T-helper 1 cell treated with Interleukin-12 subunit alpha and Interleukin-12 subunit beta and Interleukin-4 antibody, amounts not matched to agents 30 μg/mL and 1 μg/mL, for 36 hours (primary cell): ENCODE measurements at regions not wholly inside any gene's neighbourhood (a gene's known extent, or its start where the extent isn't known, plus 50 kb on each side); places are given as distances from the start of the nearest gene placed in this dataset.

ENCODE experiments used
- H3K27ac Mint-ChIP-seq: one replicate; pipeline ENCODE4 v1.8.0; 2021; ENCODE audit warnings: mild to moderate bottlenecking, mixed read lengths
- H3K27me3 Mint-ChIP-seq: one replicate; pipeline ENCODE4 v1.8.0; 2021; ENCODE audit warnings: low read depth, mixed read lengths
- H3K36me3 Mint-ChIP-seq: one replicate; pipeline ENCODE4 v1.8.0; 2021; ENCODE audit warnings: low read depth, mixed read lengths
- H3K4me1 Mint-ChIP-seq: one replicate; pipeline ENCODE4 v1.8.0; 2021; ENCODE audit warnings: low read depth, mixed read lengths
- H3K4me3 Mint-ChIP-seq: one replicate; pipeline ENCODE4 v1.8.0; 2021; ENCODE audit warnings: mild to moderate bottlenecking, moderate library complexity, mixed read lengths
- H3K9me3 Mint-ChIP-seq: one replicate; pipeline ENCODE4 v1.8.0; 2021; ENCODE audit warnings: mixed read lengths

- H3K4me3 Mint-ChIP-seq = no peak overlapping the region
- H3K27ac Mint-ChIP-seq = no peak overlapping the region
- no peaks in the 10 kb centered on the region for H3K4me1 Mint-ChIP-seq
- H3K27me3 Mint-ChIP-seq = no peaks in the 10 kb centered on the region
- H3K36me3 Mint-ChIP-seq = no peaks in the 10 kb centered on the region
- no peaks in the 10 kb centered on the region for H3K9me3 Mint-ChIP-seq
These were observed 132.9 kb upstream of the IGFBP7 start for GRCh38 chr4:57243076-57243475.

DNA sequence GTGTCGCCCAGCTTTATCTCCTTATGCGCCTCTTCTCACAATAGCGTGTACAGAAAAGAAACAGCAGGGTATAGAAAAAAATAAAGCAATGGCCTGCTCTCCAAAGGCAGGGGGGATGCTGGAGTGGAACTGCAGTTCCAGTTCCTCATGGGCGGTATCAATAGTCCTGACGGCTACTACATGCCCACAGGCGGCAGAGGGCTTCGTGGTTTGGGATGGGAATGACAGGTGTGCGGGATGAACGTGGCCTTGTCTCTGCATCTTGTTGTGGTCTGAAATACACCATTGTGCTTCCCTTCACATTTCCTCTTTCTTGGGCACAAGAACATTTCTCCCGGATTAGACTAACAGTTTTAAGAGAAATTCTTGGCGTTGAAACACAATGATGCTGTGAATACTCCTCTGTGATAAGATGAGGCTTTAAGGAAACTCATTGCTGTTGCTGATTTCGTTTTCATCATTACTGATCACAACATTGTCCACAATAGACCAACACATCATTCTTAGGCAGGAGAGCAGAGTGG is 124.1 kb upstream of the IGFBP7 start:
- Mint-ChIP-seq H3K27ac (no peak overlapping the region), H3K36me3 (no peaks in the 10 kb centered on the region), H3K9me3 (no peaks in the 10 kb centered on the region), H3K4me1 (no peaks in the 10 kb centered on the region), H3K27me3 (no peaks in the 10 kb centered on the region), H3K4me3 (no peak overlapping the region)

GRCh38 chr4:57233386-57233785 is 123.2 kb upstream of the IGFBP7 start:
- Mint-ChIP-seq H3K4me3 (no peak overlapping the region), H3K27me3 (no peaks in the 10 kb centered on the region), H3K27ac (no peak overlapping the region), H3K36me3 (no peaks in the 10 kb centered on the region), H3K4me1 (no peaks in the 10 kb centered on the region), H3K9me3 (no peaks in the 10 kb centered on the region)

DNA sequence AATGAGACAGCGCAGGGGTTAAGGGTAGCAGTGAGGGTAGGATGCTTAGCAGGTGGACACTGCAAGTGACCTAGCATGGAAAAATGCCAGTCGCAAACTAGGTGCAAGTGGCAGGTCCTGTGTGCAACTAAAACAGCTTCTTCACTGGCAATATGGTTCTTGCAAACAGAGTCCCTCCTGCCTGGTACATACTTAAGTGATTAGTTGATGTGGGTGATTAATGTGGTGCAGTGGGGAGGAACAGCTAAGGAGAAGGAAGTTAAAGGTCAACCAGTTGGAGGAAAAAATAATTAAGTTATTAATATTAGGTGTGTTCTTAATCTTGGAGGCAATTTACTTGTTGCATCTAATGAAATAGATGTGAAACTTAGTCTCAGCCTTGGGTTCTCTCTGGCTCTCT is 121.6 kb upstream of the IGFBP7 start:
- no peak overlapping the region for H3K4me3 Mint-ChIP-seq
- H3K27ac Mint-ChIP-seq = no peak overlapping the region
- no peaks in the 10 kb centered on the region for H3K4me1 Mint-ChIP-seq
- no peaks in the 10 kb centered on the region for H3K36me3 Mint-ChIP-seq
- H3K27me3 Mint-ChIP-seq = no peaks in the 10 kb centered on the region
- H3K9me3 Mint-ChIP-seq = no peaks in the 10 kb centered on the region

- no peak overlapping the region for H3K4me3 Mint-ChIP-seq
- H3K36me3 Mint-ChIP-seq = no peaks in the 10 kb centered on the region
- no peaks in the 10 kb centered on the region for H3K27me3 Mint-ChIP-seq
These were observed 110.5 kb upstream of the IGFBP7 start for GRCh38 chr4:57220734-57221133.

DNA sequence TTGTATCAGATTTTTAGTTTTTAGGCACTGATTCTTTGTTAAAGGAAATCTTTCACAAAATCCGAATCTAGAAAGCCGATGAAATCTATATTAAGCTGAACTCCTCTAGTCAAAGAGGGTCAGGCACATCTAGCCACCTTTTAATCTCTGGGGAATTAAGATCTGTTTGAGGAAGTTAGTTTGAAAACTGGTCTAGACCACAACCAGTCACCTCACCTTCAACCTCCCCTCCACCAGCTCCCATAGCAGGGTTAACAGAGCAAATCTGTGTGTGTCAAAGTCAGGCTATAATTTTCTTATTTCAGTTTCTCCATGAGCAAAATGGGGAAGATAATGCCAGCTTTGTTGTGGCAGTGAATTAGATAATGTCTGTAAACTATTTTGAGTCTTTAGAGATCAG is 110.0 kb upstream of the IGFBP7 start:
- Mint-ChIP-seq H3K27ac (no peak overlapping the region), H3K27me3 (no peaks in the 10 kb centered on the region), H3K36me3 (no peaks in the 10 kb centered on the region), H3K4me1 (no peaks in the 10 kb centered on the region), H3K9me3 (no peaks in the 10 kb centered on the region), H3K4me3 (no peak overlapping the region)

More at GRCh38 chr4:57220734-57221133, 110.5 kb upstream of the IGFBP7 start:
- H3K27ac Mint-ChIP-seq = no peak overlapping the region
- no peaks in the 10 kb centered on the region for H3K4me1 Mint-ChIP-seq
- H3K9me3 Mint-ChIP-seq = no peaks in the 10 kb centered on the region

GRCh38 chr4:57219431-57219830 is 109.2 kb upstream of the IGFBP7 start:
- no peak overlapping the region for H3K4me3 Mint-ChIP-seq
- H3K27ac Mint-ChIP-seq = no peak overlapping the region
- no peaks in the 10 kb centered on the region for H3K9me3 Mint-ChIP-seq
- H3K27me3 Mint-ChIP-seq = no peaks in the 10 kb centered on the region
- H3K36me3 Mint-ChIP-seq = no peaks in the 10 kb centered on the region
- H3K4me1 Mint-ChIP-seq = no peaks in the 10 kb centered on the region

DNA sequence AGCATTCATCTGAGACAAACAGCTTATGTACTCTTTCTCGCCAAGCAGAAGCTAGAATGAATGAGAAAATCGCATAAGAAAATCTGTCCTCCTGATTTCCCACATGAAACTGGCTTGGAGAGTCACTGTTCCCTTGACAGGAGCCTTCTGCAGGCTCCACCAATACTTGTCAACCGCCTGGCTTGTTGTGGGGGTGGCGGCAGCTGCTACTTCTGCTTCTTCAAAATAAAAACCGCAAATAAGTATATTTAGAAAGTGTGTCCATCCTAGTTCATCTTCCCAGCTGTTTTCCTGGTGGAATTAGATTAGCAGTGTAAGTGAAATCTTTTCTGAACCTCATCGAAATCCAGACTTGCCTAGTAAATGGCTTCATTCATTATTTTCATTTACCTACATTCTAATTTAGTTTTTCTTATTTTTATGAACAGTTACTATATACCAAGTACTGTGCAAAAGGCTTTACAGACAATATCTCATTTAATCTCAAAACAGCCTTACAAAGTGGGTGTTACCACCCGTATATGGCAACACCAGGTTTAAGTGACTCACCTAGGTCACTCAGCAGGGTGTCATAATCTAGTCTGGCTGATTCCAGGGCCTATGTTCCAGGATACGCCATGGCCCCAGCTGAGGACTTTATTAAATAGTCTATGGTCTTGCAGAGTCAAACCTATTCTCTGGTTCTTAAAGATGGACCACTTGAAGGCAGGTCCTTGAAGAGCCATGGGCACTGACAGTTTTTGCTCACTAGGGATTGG is 104.6 kb upstream of the IGFBP7 start:
- no peaks in the 10 kb centered on the region for H3K9me3 Mint-ChIP-seq
- no peaks in the 10 kb centered on the region for H3K36me3 Mint-ChIP-seq
- H3K4me3 Mint-ChIP-seq = no peak overlapping the region
- H3K27ac Mint-ChIP-seq = no peak overlapping the region
- no peaks in the 10 kb centered on the region for H3K27me3 Mint-ChIP-seq
- H3K4me1 Mint-ChIP-seq = no peaks in the 10 kb centered on the region

DNA sequence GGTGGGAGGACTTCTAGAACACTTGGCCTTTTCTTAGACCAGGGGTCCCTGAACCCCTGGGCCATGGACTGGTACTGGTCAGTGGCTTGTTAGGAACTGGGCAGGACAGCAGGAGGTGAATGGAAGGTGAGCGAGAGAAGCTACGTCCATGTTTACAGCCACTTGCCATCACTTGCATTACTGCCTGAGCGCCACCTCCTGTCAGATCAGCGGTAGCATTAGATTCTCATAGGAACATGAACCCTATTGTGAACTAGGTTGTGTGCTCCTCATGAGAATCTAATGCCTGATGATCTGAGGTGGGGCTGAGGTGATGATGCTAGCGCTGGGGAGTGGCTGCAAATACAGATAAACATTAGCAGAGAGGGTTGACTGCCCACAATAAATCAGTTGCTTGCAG is 100.9 kb upstream of the IGFBP7 start:
- Mint-ChIP-seq H3K9me3 (no peaks in the 10 kb centered on the region), H3K36me3 (no peaks in the 10 kb centered on the region)

DNA sequence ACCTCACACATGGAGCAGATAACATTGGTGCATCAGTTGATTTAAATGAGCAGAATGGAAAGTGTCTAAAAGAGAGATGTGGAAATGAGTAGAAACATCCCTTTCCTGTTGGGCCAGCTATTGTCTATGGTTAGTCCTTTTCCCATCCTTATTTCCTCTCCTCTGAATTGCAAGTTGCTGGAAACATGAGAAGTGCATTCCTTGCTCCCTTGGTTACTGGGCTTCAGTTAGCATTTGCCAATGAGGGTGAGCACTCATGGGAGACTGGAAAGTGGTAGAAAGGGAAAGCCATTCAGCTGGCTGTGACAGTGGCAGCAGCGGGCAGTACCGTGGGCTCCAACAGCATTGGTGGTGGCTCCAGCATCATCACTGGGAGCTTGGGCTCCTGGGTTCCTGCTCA is 96.0 kb upstream of the IGFBP7 start:
- no peaks in the 10 kb centered on the region for H3K27me3 Mint-ChIP-seq

More for the DNA sequence above, 100.9 kb upstream of the IGFBP7 start:
- Mint-ChIP-seq H3K4me1 (no peaks in the 10 kb centered on the region), H3K27ac (no peak overlapping the region), H3K4me3 (no peak overlapping the region), H3K27me3 (no peaks in the 10 kb centered on the region)

DNA sequence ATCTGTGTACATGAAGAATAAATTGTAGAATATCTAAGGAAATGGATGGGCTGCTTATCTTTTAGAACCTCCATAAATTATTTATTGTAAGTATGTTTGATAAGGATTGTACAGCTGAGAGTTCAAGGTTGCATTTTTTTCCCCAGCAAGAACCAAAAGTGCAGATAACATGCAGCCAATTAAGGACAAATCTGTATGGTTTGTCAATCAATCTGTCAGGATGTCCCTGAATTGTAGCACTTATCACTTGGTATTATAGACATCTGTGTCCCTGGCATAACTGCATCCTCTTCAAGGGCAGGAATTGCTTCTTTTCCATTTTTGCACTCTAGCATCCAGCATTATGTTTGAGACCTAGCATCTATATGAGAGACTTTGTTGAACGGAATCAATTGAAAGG is 95.4 kb upstream of the IGFBP7 start:
- Mint-ChIP-seq H3K27me3 (no peaks in the 10 kb centered on the region), H3K4me3 (no peak overlapping the region), H3K36me3 (no peaks in the 10 kb centered on the region), H3K9me3 (no peaks in the 10 kb centered on the region), H3K4me1 (no peaks in the 10 kb centered on the region), H3K27ac (no peak overlapping the region)

More for the DNA sequence above, 96.0 kb upstream of the IGFBP7 start:
- no peaks in the 10 kb centered on the region for H3K4me1 Mint-ChIP-seq
- H3K27ac Mint-ChIP-seq = no peak overlapping the region
- H3K4me3 Mint-ChIP-seq = no peak overlapping the region
- H3K9me3 Mint-ChIP-seq = no peaks in the 10 kb centered on the region
- H3K36me3 Mint-ChIP-seq = no peaks in the 10 kb centered on the region

DNA sequence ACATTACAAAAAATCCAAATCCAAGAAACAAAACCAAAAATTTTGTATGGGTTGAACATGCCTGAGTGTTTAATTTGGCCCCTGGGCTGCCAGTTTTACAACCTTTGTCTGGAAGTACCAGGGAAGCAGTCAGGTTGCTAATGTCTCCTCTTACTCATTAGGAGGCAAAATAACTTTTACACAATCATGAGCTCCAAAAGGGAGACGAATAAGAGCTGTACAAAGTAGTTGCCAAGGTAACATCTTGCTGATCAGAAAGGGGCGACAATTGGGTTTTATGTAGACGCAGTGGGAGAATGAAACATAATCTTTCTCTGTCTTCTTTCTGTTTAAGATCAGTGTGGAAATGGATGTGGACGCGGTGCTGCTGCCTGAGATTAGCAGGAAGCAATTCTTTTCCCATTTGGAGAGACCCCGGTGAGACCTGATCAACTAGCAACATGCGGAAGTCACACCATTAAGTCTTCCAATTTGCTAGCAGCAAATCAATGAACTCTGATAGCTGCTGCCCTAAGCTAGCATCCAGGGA is 90.7 kb upstream of the IGFBP7 start:
- Mint-ChIP-seq H3K27me3 (peaks cover 4% of the 10 kb centered on the region), H3K36me3 (no peaks in the 10 kb centered on the region), H3K9me3 (no peaks in the 10 kb centered on the region), H3K27ac (no peak overlapping the region), H3K4me3 (no peak overlapping the region), H3K4me1 (no peaks in the 10 kb centered on the region)

- no peak overlapping the region for H3K4me3 Mint-ChIP-seq
- H3K27me3 Mint-ChIP-seq = peaks cover 5% of the 10 kb centered on the region
- no peak overlapping the region for H3K27ac Mint-ChIP-seq
- no peaks in the 10 kb centered on the region for H3K36me3 Mint-ChIP-seq
- no peaks in the 10 kb centered on the region for H3K4me1 Mint-ChIP-seq
- H3K9me3 Mint-ChIP-seq = no peaks in the 10 kb centered on the region
These were observed 89.1 kb upstream of the IGFBP7 start for GRCh38 chr4:57199267-57199666.

DNA sequence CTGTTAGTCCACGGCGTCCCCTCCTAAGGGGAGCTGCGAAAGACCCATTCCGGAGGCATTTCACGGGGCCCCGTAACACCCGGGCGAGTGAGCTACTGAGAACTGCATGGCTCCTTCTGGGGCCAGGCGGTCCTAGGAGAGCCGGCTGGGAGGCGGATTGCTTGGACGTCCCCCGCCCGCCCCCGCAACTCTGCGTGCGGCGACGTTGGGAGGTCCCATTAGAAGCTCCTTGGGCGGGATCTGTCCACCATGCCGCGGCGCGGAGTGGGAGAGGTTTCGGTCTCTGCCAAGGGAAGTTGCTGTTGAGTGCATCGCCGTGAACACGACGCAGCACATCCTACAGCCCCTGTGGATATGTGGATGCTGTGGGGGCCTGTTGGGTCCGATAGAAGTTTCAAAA is 85.4 kb upstream of the IGFBP7 start:
- Mint-ChIP-seq H3K27me3 (peaks cover 18% of the 10 kb centered on the region), H3K27ac (no peak overlapping the region), H3K4me1 (no peaks in the 10 kb centered on the region), H3K9me3 (no peaks in the 10 kb centered on the region), H3K36me3 (no peaks in the 10 kb centered on the region), H3K4me3 (no peak overlapping the region)

DNA sequence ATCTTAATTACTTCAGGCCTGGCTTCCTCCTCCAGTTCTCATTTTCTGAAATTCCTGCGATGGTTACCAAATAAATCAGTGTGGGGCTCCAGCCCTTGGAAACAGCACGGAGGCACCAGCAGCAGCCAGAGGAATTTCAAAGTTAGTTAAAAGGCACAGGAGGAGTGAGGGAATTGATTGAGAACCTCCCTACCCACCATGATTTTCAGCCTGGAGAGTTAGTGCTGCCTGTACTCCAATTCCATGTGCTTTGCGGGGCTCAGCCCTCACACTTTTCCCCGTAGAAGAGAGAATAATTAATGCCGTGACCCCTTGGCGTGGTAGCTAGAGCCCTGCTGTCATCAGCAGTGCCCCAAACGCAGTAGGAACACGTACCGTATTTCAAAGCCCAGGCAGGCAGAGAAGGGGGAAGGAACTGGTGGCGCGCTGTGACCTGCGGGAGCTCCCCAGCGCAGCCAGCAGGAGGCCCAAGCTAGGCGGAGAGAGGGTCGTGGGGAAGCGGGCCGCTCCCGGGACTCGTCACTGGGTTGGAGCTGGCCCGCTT is 84.0 kb upstream of the IGFBP7 start:
- H3K4me1 Mint-ChIP-seq = no peaks in the 10 kb centered on the region
- peaks cover 18% of the 10 kb centered on the region for H3K27me3 Mint-ChIP-seq
- no peak overlapping the region for H3K4me3 Mint-ChIP-seq
- H3K9me3 Mint-ChIP-seq = no peaks in the 10 kb centered on the region
- no peak overlapping the region for H3K27ac Mint-ChIP-seq
- no peaks in the 10 kb centered on the region for H3K36me3 Mint-ChIP-seq
